Uterus (tissue), 2 donors: ENCODE measurements at regions not wholly inside any gene's neighbourhood (a gene's known extent, or its start where the extent isn't known, plus 50 kb on each side); places are given as distances from the start of the nearest gene placed in this dataset.

Experiments
- POLR2A ChIP-seq, 2 donors: fragments of 450-650 bp; IDR thresholded peaks; one replicate each; pipeline ENCODE4 v1.6.1; 2016; ENCODE audit warnings: antibody characterized with exemption in 2 of 2, mild to moderate bottlenecking in 1 of 2, moderate library complexity in 1 of 2
- TF ChIP-seq, protein P1 (sequence below), 4 experiments: fragments of 200-600 bp in 2 of 4; fragments of 450-650 bp in 2 of 4; sonication (generic) in 2 of 4; IDR thresholded peaks; one replicate each; pipeline ENCODE4 v1.5.1; 2016 to 2019; ENCODE audit warnings: antibody characterized with exemption in 4 of 4, mild to moderate bottlenecking in 2 of 4, moderate library complexity in 1 of 4

DNA sequence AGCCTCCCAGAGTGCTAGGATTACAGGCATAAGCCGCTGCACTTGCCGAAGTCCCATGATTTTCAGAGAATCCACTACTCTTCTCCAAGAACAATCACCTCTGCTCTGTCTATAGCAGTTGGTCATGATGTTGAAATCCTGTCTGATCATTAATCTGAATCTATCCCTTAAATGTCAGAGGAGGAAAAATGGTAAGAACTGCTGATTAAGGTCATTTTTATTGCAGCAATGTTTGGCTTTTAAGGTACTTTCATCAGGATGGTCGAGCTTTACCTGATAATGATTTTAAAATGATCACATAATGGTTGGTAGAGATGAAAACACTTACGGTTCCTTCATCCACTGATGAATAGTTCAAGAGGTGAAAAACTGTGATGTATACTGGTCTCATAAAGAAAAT is 968.6 kb downstream of the TLE4 start:
- TF ChIP-seq, protein P1, sequence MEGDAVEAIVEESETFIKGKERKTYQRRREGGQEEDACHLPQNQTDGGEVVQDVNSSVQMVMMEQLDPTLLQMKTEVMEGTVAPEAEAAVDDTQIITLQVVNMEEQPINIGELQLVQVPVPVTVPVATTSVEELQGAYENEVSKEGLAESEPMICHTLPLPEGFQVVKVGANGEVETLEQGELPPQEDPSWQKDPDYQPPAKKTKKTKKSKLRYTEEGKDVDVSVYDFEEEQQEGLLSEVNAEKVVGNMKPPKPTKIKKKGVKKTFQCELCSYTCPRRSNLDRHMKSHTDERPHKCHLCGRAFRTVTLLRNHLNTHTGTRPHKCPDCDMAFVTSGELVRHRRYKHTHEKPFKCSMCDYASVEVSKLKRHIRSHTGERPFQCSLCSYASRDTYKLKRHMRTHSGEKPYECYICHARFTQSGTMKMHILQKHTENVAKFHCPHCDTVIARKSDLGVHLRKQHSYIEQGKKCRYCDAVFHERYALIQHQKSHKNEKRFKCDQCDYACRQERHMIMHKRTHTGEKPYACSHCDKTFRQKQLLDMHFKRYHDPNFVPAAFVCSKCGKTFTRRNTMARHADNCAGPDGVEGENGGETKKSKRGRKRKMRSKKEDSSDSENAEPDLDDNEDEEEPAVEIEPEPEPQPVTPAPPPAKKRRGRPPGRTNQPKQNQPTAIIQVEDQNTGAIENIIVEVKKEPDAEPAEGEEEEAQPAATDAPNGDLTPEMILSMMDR (IDR thresholded peaks at IDR 0.05) = no peak
- TF ChIP-seq POLR2A (IDR thresholded peaks at IDR 0.05) = no peak
